DMS79 treated with DMSO at 0.1 percent for 48 hours (cell line): ENCODE measurements at regions not wholly inside any gene's neighbourhood (a gene's known extent, or its start where the extent isn't known, plus 50 kb on each side); places are given as distances from the start of the nearest gene placed in this dataset.
A peak's percentile ranks its signal among the peaks of the same experiment; 100 is the strongest.
"Not testable (repeated sequence)": the region's sequence is repeated elsewhere in the genome, so short reads cannot be mapped to it uniquely, and the experiment has no call there.

Experiments used
- DNase-seq: peaks from one replicate; lab custom pipeline; 2025; lab: John Stamatoyannopoulos, UW

- no peak for DNase-seq
These were observed 83.9 kb upstream of the SIPA1L2 start for GRCh38 chr1:232713785-232714184.

GRCh38 chr1:232715154-232715553, 85.2 kb upstream of the SIPA1L2 start:
- DNase-seq = no peak

GRCh38 chr1:232717911-232718310, 87.3 kb upstream of the MAP10 start:
- DNase-seq = not testable (repeated sequence)

GRCh38 chr1:232718928-232719927, 86.0 kb upstream of the MAP10 start:
- DNase-seq = no peak

GRCh38 chr1:232722626-232723025, 82.6 kb upstream of the MAP10 start:
- no peak for DNase-seq

- no peak for DNase-seq
These were observed 79.7 kb upstream of the MAP10 start for GRCh38 chr1:232725305-232726047.

- no peak for DNase-seq
These were observed 79.0 kb upstream of the MAP10 start for GRCh38 chr1:232726048-232726779.

- no peak for DNase-seq
These were observed 76.5 kb upstream of the MAP10 start for GRCh38 chr1:232728507-232729263.

- no peak for DNase-seq
These were observed 72.8 kb upstream of the MAP10 start for GRCh38 chr1:232732344-232732910.

- DNase-seq = no peak
These were observed 67.3 kb upstream of the MAP10 start for GRCh38 chr1:232737917-232738316.

GRCh38 chr1:232743999-232744398, 61.2 kb upstream of the MAP10 start:
- DNase-seq = no peak

GRCh38 chr1:232744847-232745246, 60.4 kb upstream of the MAP10 start:
- no peak for DNase-seq

- DNase-seq = not testable (repeated sequence)
These were observed 59.5 kb upstream of the MAP10 start for GRCh38 chr1:232745698-232746097.

GRCh38 chr1:232748910-232749368, 56.3 kb upstream of the MAP10 start:
- DNase-seq = no peak

GRCh38 chr1:232751393-232752140, 53.6 kb upstream of the MAP10 start:
- DNase-seq = peak; percentile 5

GRCh38 chr1:232752365-232752764, 52.9 kb upstream of the MAP10 start:
- no peak for DNase-seq

GRCh38 chr1:232754930-232755329, 50.3 kb upstream of the MAP10 start:
- DNase-seq = no peak
